ENCODE measurements at regions not wholly inside any gene's neighbourhood (a gene's known extent, or its start where the extent isn't known, plus 50 kb on each side); places are given as distances from the start of the nearest gene placed in this dataset.
"Not testable (repeated sequence)": the region's sequence is repeated elsewhere in the genome, so short reads cannot be mapped to it uniquely, and the experiment has no call there.

DNA sequence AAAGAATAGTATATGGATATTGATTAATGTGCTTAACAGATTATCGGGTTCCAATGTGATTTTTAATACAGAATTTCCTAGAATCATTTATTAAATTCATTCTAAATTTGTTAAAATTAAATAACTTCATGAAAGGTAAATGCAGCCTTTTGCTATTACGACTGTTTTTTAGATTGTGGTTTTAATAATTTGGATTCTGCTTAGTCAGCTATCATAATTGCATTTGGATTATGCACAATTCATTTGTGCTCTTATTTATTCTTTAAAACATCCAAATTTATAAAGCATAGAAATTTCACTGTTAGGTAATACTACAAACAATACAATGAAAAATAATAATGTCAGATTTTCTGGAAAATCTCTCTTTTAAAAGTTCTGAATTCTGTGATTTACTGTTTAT lies 1598.5 kb downstream of the EFNA5 start:
- Histone ChIP-seq H3K9me2 (ENCODE audit: insufficient read depth, low read length) (no peaks in the 10 kb centered on the region), H3K4me3 (ENCODE audit: low read depth, low read length, poor library complexity, severe bottlenecking) (no peak overlapping the region), H3K27ac (ENCODE audit: low read depth, low read length, poor library complexity, severe bottlenecking) (no peak overlapping the region), H3K4me2 (ENCODE audit: low read length) (no peak overlapping the region), H3K9me3 (ENCODE audit: low read length) (no peaks in the 10 kb centered on the region), H4K20me1 (ENCODE audit: insufficient read depth, low read length) (no peaks in the 10 kb centered on the region), H3K36me3 (ENCODE audit: insufficient read depth, low read length) (no peaks in the 10 kb centered on the region), H3K4me1 (ENCODE audit: insufficient read depth, low read length, poor library complexity, severe bottlenecking) (no peaks in the 10 kb centered on the region), H2AFZ (ENCODE audit: low read length) (no peak overlapping the region), H3K79me2 (ENCODE audit: insufficient read depth, low read depth, low read length) (no peaks in the 10 kb centered on the region)
- intact Hi-C loops (cut with micrococcal nuclease; ENCODE audit: unreplicated experiment), result no loop called here
- BruUV-seq (replicated peaks), result no TSS peak
- TF ChIP-seq, protein P1, sequence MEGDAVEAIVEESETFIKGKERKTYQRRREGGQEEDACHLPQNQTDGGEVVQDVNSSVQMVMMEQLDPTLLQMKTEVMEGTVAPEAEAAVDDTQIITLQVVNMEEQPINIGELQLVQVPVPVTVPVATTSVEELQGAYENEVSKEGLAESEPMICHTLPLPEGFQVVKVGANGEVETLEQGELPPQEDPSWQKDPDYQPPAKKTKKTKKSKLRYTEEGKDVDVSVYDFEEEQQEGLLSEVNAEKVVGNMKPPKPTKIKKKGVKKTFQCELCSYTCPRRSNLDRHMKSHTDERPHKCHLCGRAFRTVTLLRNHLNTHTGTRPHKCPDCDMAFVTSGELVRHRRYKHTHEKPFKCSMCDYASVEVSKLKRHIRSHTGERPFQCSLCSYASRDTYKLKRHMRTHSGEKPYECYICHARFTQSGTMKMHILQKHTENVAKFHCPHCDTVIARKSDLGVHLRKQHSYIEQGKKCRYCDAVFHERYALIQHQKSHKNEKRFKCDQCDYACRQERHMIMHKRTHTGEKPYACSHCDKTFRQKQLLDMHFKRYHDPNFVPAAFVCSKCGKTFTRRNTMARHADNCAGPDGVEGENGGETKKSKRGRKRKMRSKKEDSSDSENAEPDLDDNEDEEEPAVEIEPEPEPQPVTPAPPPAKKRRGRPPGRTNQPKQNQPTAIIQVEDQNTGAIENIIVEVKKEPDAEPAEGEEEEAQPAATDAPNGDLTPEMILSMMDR (conservative IDR thresholded peaks at IDR 0.05; ENCODE audit: low read length), result no peak
- no peak for TF ChIP-seq EZH2phosphoT487 (IDR thresholded peaks at IDR 0.05; ENCODE audit: borderline replicate concordance, low read depth, low read length)
- CTCF ChIA-PET (ENCODE audit: unreplicated experiment), result no interaction called here
- POLR2A ChIA-PET, result interaction anchor here (0.6 kb wide), 1 partner anchor 216 kb away, joined by 3 read pairs; no protein-coding TSS in a partner anchor
- no peak for DNase-seq (ENCODE audit: low spot score)

DNA sequence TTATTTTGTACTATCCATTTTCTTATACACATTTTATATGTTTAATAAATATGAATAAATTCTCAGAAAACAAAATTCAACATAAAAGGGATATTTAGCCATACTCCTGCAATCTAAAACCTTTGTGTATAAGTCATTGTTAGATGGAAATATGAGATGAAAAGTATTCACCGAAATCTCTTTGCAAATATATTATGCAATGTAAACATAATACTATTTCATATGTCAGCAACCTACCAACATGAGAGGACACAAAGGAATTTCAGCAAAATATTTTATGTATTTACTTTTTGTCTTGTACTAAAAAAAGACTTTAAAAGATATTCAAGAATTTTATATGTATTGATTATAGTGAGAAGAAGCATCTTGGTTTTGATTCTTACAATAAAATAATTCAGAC lies 1623.4 kb downstream of the EFNA5 start:
- Histone ChIP-seq H3K9me2 (ENCODE audit: insufficient read depth, low read length) (no peaks in the 10 kb centered on the region), H3K4me2 (ENCODE audit: low read length) (no peak overlapping the region), H4K20me1 (ENCODE audit: insufficient read depth, low read length) (no peaks in the 10 kb centered on the region), H3K79me2 (ENCODE audit: insufficient read depth, low read depth, low read length) (no peaks in the 10 kb centered on the region), H3K27ac (ENCODE audit: low read depth, low read length, poor library complexity, severe bottlenecking) (no peak overlapping the region), H2AFZ (ENCODE audit: low read length) (no peak overlapping the region), H3K4me1 (ENCODE audit: insufficient read depth, low read length, poor library complexity, severe bottlenecking) (no peaks in the 10 kb centered on the region), H3K4me3 (ENCODE audit: low read depth, low read length, poor library complexity, severe bottlenecking) (no peak overlapping the region), H3K9me3 (ENCODE audit: low read length) (no peaks in the 10 kb centered on the region), H3K36me3 (ENCODE audit: insufficient read depth, low read length) (no peaks in the 10 kb centered on the region)
- DNase-seq (ENCODE audit: low spot score), result no peak
- BruUV-seq (replicated peaks), result no TSS peak
- CTCF ChIA-PET (ENCODE audit: unreplicated experiment), result no interaction called here
- TF ChIP-seq EZH2phosphoT487 (IDR thresholded peaks at IDR 0.05; ENCODE audit: borderline replicate concordance, low read depth, low read length), result no peak
- TF ChIP-seq, protein P1 (conservative IDR thresholded peaks at IDR 0.05; ENCODE audit: low read length), result no peak
- intact Hi-C loops (cut with micrococcal nuclease; ENCODE audit: unreplicated experiment), result no loop called here
- POLR2A ChIA-PET, result no interaction called here

DNA sequence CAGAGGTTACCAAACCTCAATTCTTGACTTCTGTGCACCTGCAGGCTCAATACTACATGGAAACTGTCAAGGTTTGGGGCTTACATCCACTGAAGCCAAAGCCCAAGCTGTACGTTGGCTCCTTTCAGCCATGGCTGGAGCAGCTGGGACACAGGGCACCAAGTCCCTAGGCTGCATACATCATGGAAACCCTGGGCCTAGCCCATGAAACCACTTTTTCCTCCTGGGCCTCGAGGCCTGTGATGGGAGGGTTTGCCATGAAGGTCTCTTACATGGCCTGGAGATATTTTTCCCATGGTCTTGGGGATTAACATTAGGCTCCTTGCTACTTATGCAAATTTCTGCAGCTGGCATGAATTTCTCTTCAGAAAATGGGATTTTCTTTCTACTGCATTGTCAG lies 1638.7 kb downstream of the EFNA5 start:
- CTCF ChIA-PET (ENCODE audit: unreplicated experiment); H3K79me2 ChIP-seq (ENCODE audit: insufficient read depth, low read depth, low read length); H2AFZ ChIP-seq (ENCODE audit: low read length); intact Hi-C loops (cut with micrococcal nuclease; ENCODE audit: unreplicated experiment); H3K27ac ChIP-seq (ENCODE audit: low read depth, low read length, poor library complexity, severe bottlenecking); H4K20me1 ChIP-seq (ENCODE audit: insufficient read depth, low read length); DNase-seq (ENCODE audit: low spot score); H3K9me3 ChIP-seq (ENCODE audit: low read length); H3K4me2 ChIP-seq (ENCODE audit: low read length); H3K4me3 ChIP-seq (ENCODE audit: low read depth, low read length, poor library complexity, severe bottlenecking); H3K36me3 ChIP-seq (ENCODE audit: insufficient read depth, low read length); H3K4me1 ChIP-seq (ENCODE audit: insufficient read depth, low read length, poor library complexity, severe bottlenecking); H3K9me2 ChIP-seq (ENCODE audit: insufficient read depth, low read length); BruUV-seq (replicated peaks); POLR2A ChIA-PET: not testable (repeated sequence)
